IMR-90 (cell line): ENCODE measurements at regions not wholly inside any gene's neighbourhood (a gene's known extent, or its start where the extent isn't known, plus 50 kb on each side); places are given as distances from the start of the nearest gene placed in this dataset.

Experiments used
- ATAC-seq: fragments of 200-7000 bp; cut with Tn5 transposase; 2 replicates; pipeline ENCODE4 v1.9.1; 2020; ENCODE audit warnings: low read depth, mild to moderate bottlenecking, moderate library complexity
- BruUV-seq: library from RNA; stranded (reverse); fragments of 400-500 nt; replicated peaks from 2 replicates; lab custom pipeline; 2021; lab: Mats Ljungman, UMichigan
- CTCF ChIA-PET: fragments of 300-600 bp; formaldehyde crosslinking; extraction: SDS; loops from one replicate; lab custom pipeline; 2021; ENCODE audit warnings: antibody characterized with exemption; lab: Yijun Ruan, JAX
- POLR2A ChIA-PET: fragments of 300-600 bp; sonication (Branson Sonifier 250); formaldehyde crosslinking; loops from one replicate; lab custom pipeline; 2022; ENCODE audit warnings: antibody characterized with exemption; ENCODE audit not compliant: unreplicated experiment; lab: Charles Lee
- DNase-seq: peaks from one replicate; pipeline ENCODE4 v3.0.0; 2013
- H2AFZ ChIP-seq: replicated peaks from 2 replicates; pipeline ENCODE3; 2013; ENCODE audit warnings: low read length, mild to moderate bottlenecking; ENCODE audit not compliant: poor library complexity
- H2AK5ac ChIP-seq: 2 replicates; pipeline ENCODE4 v1.6.1; 2013; ENCODE audit warnings: low read depth, low read length, inconsistent platforms
- H2AK9ac ChIP-seq: replicated peaks from 2 replicates; pipeline ENCODE3; 2013; ENCODE audit warnings: mild to moderate bottlenecking, low read depth, low read length, moderate library complexity; ENCODE audit not compliant: poor library complexity
- H2BK120ac ChIP-seq: 2 replicates; pipeline ENCODE4 v1.6.1; 2013; ENCODE audit warnings: low read depth, low read length, inconsistent platforms
- H2BK15ac ChIP-seq: 3 replicates; pipeline ENCODE4 v1.6.1; 2013; ENCODE audit warnings: low read depth, low read length, inconsistent platforms
- H2BK20ac ChIP-seq: 2 replicates; pipeline ENCODE4 v1.6.1; 2013; ENCODE audit warnings: low read depth, mild to moderate bottlenecking, inconsistent platforms, low read length, moderate library complexity
- H2BK5ac ChIP-seq: 2 replicates; pipeline ENCODE4 v1.6.1; 2013; ENCODE audit warnings: mild to moderate bottlenecking, low read depth, low read length, inconsistent platforms; ENCODE audit not compliant: poor library complexity, severe bottlenecking
- H3K14ac ChIP-seq: replicated peaks from 2 replicates; pipeline ENCODE4 v1.6.1; 2013; ENCODE audit warnings: low read depth, low read length, inconsistent platforms
- H3K18ac ChIP-seq: 2 replicates; pipeline ENCODE4 v1.6.1; 2013; ENCODE audit warnings: low read depth, low read length, control low read depth
- H3K23ac ChIP-seq: 2 replicates; pipeline ENCODE4 v1.6.1; 2013; ENCODE audit warnings: low read depth, low read length, inconsistent platforms
- H3K27ac ChIP-seq: 2 replicates; pipeline ENCODE4 v1.5.1; 2013; ENCODE audit warnings: mild to moderate bottlenecking, control low read depth, low read length; ENCODE audit not compliant: insufficient read depth
- H3K27me3 ChIP-seq: 2 replicates; pipeline ENCODE4 v1.6.1; 2013; ENCODE audit warnings: low read length; ENCODE audit not compliant: control insufficient read depth, insufficient read depth
- H3K36me3 ChIP-seq: 2 replicates; pipeline ENCODE4 v1.6.1; 2013; ENCODE audit warnings: low read length, mixed read lengths; ENCODE audit not compliant: control insufficient read depth, insufficient read depth
- H3K4ac ChIP-seq: 2 replicates; pipeline ENCODE4 v1.6.1; 2013; ENCODE audit warnings: low read depth, low read length, inconsistent platforms
- H3K4me1 ChIP-seq: 2 replicates; pipeline ENCODE4 v1.6.1; 2013; ENCODE audit warnings: low read length, mixed read lengths; ENCODE audit not compliant: control insufficient read depth, insufficient read depth
- H3K4me2 ChIP-seq: 2 replicates; pipeline ENCODE4 v1.6.1; 2013; ENCODE audit warnings: low read depth, mild to moderate bottlenecking, control low read depth, low read length, moderate library complexity
- H3K4me3 ChIP-seq: 2 replicates; pipeline ENCODE4 v1.5.1; 2013; ENCODE audit warnings: low read depth, mild to moderate bottlenecking, control low read depth, low read length, moderate library complexity; ENCODE audit not compliant: insufficient read depth
- H3K56ac ChIP-seq: 2 replicates; pipeline ENCODE4 v1.6.1; 2013; ENCODE audit warnings: low read length, inconsistent platforms; ENCODE audit not compliant: insufficient read depth; ENCODE audit errors: extremely low read depth
- H3K79me1 ChIP-seq, 2 experiments: 2 replicates each; pipeline ENCODE4 v1.6.1; 2013; ENCODE audit warnings: low read length in 2 of 2, inconsistent platforms in 1 of 2, low read depth in 1 of 2
- H3K9ac ChIP-seq: 2 replicates; pipeline ENCODE4 v1.6.1; 2013; ENCODE audit warnings: low read depth, low read length, control low read depth
- H3K9me1 ChIP-seq: 2 replicates; pipeline ENCODE4 v1.6.1; 2013; ENCODE audit warnings: low read length, inconsistent platforms; ENCODE audit not compliant: insufficient read depth
- H3K9me3 ChIP-seq: 2 replicates; pipeline ENCODE4 v1.6.1; 2013; ENCODE audit warnings: low read length; ENCODE audit not compliant: control insufficient read depth, insufficient read depth
- H4K20me1 ChIP-seq: 2 replicates; pipeline ENCODE4 v1.6.1; 2013; ENCODE audit warnings: low read length, inconsistent platforms; ENCODE audit not compliant: insufficient read depth
- H4K5ac ChIP-seq: 2 replicates; pipeline ENCODE4 v1.6.1; 2013; ENCODE audit warnings: mild to moderate bottlenecking, low read depth, low read length, control low read depth
- H4K8ac ChIP-seq, 2 experiments: 2 replicates each; pipeline ENCODE4 v1.6.1; 2013; ENCODE audit warnings: low read depth in 2 of 2, low read length in 2 of 2, control low read depth in 1 of 2, inconsistent platforms in 1 of 2
- H4K91ac ChIP-seq: 2 replicates; pipeline ENCODE4 v1.6.1; 2013; ENCODE audit warnings: low read depth, low read length, inconsistent platforms; ENCODE audit not compliant: insufficient read depth
- BHLHE40 ChIP-seq: fragments of 150-350 bp; IDR thresholded peaks from 2 replicates; pipeline ENCODE4 v1.6.1; 2016; ENCODE audit warnings: mild to moderate bottlenecking, low read depth, low read length
- CEBPB ChIP-seq: IDR thresholded peaks from 2 replicates; pipeline ENCODE4 v1.6.1; 2012; ENCODE audit warnings: low read depth, low read length, improper control_type of control experiment
- MXI1 ChIP-seq: IDR thresholded peaks from 2 replicates; pipeline ENCODE4 v1.6.1; 2012; ENCODE audit warnings: low read depth, mild to moderate bottlenecking, low read length, moderate library complexity, borderline replicate concordance
- NFE2L2 ChIP-seq: fragments of 150-350 bp; IDR thresholded peaks from 2 replicates; pipeline ENCODE4 v1.6.1; 2016; ENCODE audit warnings: low read depth, mild to moderate bottlenecking, low read length
- RAD21 ChIP-seq: IDR thresholded peaks from 2 replicates; pipeline ENCODE4 v1.6.1; 2012; ENCODE audit warnings: low read length, improper control_type of control experiment
- RFX5 ChIP-seq: IDR thresholded peaks from 2 replicates; pipeline ENCODE4 v1.8.0; 2012; ENCODE audit warnings: low read depth, mild to moderate bottlenecking, low read length, moderate library complexity
- WGBS, 2 experiments: methylation state at CpG; one replicate each; pipeline versions ENCODE4 v1.1.5 to v1.1.7; 2013; ENCODE audit warnings: missing lambda C conversion rate in 2 of 2; ENCODE audit not compliant: insufficient read length in 1 of 2; ENCODE audit errors: extremely low coverage in 2 of 2; 5-methylcytosine and 5-hydroxymethylcytosine counted together
- dilution Hi-C: fragments of 300-500 bp; cut with HindIII; formaldehyde crosslinking; loops from one replicate; pipeline ENCODE4 v1.14.3; 2018; ENCODE audit warnings: low sequenced_read_pairs; ENCODE audit not compliant: unreplicated experiment
- in situ Hi-C: fragments of 300-500 bp; cut with MboI; formaldehyde crosslinking; loops from 3 replicates; pipeline ENCODE4 v1.14.3; 2019; ENCODE audit warnings: low sequenced_read_pairs, inconsistent platforms, mixed read lengths
- intact Hi-C: fragments of 100-400 bp; cut with micrococcal nuclease; formaldehyde crosslinking; loops from 2 replicates; pipeline ENCODE4 v1.10.0; 2022
- TF ChIP-seq, protein P1 (sequence below): fragments of 150-350 bp; IDR thresholded peaks from 2 replicates; pipeline ENCODE4 v1.6.1; 2016; ENCODE audit warnings: low read depth, mild to moderate bottlenecking, low read length, moderate library complexity, borderline replicate concordance
- TF ChIP-seq, protein P2 (sequence below): fragments of 150-350 bp; IDR thresholded peaks from 2 replicates; pipeline ENCODE4 v1.6.1; 2017; ENCODE audit warnings: mild to moderate bottlenecking, antibody characterized with exemption, low read length, low read depth

DNA sequence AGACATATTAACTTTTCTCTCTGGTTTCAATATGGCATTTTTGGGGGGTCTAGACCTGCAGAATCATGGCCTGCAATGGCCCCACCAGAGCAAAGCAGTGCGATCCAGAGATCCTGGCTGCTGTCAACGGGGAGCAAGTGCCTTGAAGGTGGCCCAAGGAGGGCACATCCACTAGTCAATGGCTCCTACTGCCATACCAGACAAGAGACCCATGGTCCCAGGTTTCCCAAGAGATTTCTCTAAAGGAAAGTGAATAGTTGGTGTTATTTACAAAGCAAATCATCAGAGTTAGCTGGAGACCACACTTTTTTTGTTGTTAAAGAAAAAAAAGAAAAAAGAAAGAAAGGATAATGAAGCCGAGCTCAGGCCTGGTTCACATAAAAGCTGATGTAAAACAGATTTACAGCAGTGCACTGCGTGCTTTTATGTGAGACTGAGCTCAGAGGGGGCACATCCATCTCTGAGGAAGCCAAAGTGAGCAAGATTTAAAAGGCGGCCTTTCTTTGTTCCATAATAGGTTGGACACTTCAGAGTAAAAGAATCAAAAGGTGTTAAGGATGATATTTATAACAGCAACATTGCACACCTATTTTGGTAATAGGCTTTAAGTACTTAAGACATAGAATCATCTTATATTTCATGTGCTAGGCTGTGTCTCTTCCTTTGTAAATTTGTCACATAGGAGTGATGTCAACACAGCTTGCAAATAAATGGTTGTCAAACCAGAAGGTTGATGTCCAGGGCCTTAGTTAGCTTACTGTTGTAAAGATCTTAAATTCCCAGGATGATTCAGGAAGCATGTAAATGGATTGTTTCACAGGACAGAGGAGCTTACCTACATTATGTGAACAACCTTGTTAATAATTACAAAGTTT is 201.3 kb upstream of the NTM start (continued):
- no peak for TF ChIP-seq RFX5

DNA sequence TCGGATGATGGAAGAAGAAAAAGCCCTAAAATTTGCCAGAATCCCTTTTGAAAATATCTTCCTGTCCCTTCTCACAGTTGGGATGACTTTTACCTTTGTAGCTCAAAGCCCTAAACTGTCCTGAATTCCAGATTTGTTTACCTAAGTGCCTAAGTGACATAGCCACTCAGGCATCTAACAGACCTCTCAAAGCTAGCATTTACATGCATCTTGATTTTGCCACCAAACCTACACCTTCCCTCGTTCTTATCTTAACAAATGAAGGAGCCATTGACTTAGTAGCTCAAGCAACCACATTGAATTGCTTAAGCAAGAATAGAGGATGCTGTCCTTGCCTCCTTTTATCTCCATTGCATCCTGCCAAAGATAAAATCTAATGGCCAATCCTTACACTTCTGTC is 198.4 kb upstream of the NTM start:
- H4K20me1 ChIP-seq, result no peaks in the 10 kb centered on the region
- H3K23ac ChIP-seq, result no peak overlapping the region
- no peak overlapping the region for H3K56ac ChIP-seq
- ChIA-PET CTCF (interaction anchor here (0.7 kb wide), 1 partner anchor 1335 kb away, joined by 3 read pairs; no protein-coding TSS in a partner anchor), POLR2A (no interaction called here)
- no peak for ATAC-seq
- dilution Hi-C loops (no loop called here), in situ Hi-C loops (no loop called here), intact Hi-C loops (no loop called here)
- peaks cover 12% of the 10 kb centered on the region; the same call in 1 of the 2 replicates for H3K27me3 ChIP-seq
- no peak overlapping the region for H3K4me2 ChIP-seq
- no peak overlapping the region for H3K14ac ChIP-seq
- H3K9me3 ChIP-seq, result no peaks in the 10 kb centered on the region
- H3K27ac ChIP-seq, result no peak overlapping the region
- H2BK120ac ChIP-seq, result no peak overlapping the region
- H3K36me3 ChIP-seq, result no peaks in the 10 kb centered on the region
- no peak overlapping the region for H4K91ac ChIP-seq
- no peak overlapping the region for H4K8ac ChIP-seq
- H2BK15ac ChIP-seq, result no peak overlapping the region
- no peak overlapping the region for H2AK9ac ChIP-seq
- no peak overlapping the region for H2BK5ac ChIP-seq
- H3K4me3 ChIP-seq, result no peak overlapping the region
- no peak overlapping the region for H3K4ac ChIP-seq
- no peak overlapping the region for H3K9ac ChIP-seq
- no peaks in the 10 kb centered on the region for H3K79me1 ChIP-seq
- no peak overlapping the region for H3K18ac ChIP-seq
- H2AK5ac ChIP-seq, result no peak overlapping the region
- DNase-seq, result no peak
- H2AFZ ChIP-seq, result no peak overlapping the region
- H2BK20ac ChIP-seq, result no peak overlapping the region
- BruUV-seq, result no TSS peak
- H3K9me1 ChIP-seq, result no peaks in the 10 kb centered on the region
- WGBS, 2 experiments, result no CpG with 5 or more reads among the region's 2 CpGs
- H4K5ac ChIP-seq, result no peak overlapping the region
- TF ChIP-seq RAD21 (no peak), BHLHE40 (no peak), NFE2L2 (no peak), MXI1 (no peak), CEBPB (no peak), RFX5 (no peak)
- TF ChIP-seq, protein P1, sequence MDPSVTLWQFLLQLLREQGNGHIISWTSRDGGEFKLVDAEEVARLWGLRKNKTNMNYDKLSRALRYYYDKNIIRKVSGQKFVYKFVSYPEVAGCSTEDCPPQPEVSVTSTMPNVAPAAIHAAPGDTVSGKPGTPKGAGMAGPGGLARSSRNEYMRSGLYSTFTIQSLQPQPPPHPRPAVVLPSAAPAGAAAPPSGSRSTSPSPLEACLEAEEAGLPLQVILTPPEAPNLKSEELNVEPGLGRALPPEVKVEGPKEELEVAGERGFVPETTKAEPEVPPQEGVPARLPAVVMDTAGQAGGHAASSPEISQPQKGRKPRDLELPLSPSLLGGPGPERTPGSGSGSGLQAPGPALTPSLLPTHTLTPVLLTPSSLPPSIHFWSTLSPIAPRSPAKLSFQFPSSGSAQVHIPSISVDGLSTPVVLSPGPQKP, result no peak
- TF ChIP-seq, protein P2, sequence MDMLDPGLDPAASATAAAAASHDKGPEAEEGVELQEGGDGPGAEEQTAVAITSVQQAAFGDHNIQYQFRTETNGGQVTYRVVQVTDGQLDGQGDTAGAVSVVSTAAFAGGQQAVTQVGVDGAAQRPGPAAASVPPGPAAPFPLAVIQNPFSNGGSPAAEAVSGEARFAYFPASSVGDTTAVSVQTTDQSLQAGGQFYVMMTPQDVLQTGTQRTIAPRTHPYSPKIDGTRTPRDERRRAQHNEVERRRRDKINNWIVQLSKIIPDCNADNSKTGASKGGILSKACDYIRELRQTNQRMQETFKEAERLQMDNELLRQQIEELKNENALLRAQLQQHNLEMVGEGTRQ, result no peak
- H3K4me1 ChIP-seq, result no peaks in the 10 kb centered on the region
